ENCODE measurements at regions not wholly inside any gene's neighbourhood (a gene's known extent, or its start where the extent isn't known, plus 50 kb on each side); places are given as distances from the start of the nearest gene placed in this dataset.

GRCh38 chr14:71526388-71526787 is 405.8 kb upstream of the RGS6 start:
- DNase-seq (no peak), ATAC-seq (ENCODE audit: poor library complexity) (no peak)
- intact Hi-C loops (cut with DNase I): no loop called here

GRCh38 chr14:71527838-71528237 is 404.4 kb upstream of the RGS6 start:
- intact Hi-C loops (cut with DNase I): no loop called here
- DNase-seq (no peak), ATAC-seq (ENCODE audit: poor library complexity) (no peak)

DNA sequence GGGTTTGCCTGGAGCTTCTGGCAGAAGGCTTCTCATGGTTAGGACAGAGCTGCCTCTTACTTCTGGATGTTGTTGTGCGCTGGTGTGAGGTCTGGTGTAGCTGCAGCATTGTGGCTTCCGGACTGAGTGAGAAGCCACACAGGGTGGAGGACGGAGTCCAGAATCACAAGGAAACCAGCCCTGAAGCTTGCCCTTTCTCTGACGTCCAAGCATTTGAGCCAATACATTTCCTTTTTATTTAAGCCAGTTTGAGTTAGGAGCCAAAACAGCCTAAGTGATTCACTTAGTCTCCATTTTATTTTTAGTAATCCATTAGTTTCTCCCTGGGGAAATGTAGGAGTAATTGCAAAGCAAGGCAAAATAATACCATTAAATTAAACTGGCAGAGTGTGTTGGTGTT is 402.4 kb upstream of the RGS6 start:
- peak; percentile 43 for DNase-seq

GRCh38 chr14:71532344-71532743 is 399.9 kb upstream of the RGS6 start:
- intact Hi-C loops (cut with DNase I): loop anchor here (10.0 kb wide), 1 partner anchor 208 kb away; the partner anchor contains the start of gene SIPA1L1
- no peak for DNase-seq
- no peak for ATAC-seq (ENCODE audit: poor library complexity)

More for the DNA sequence above, 402.4 kb upstream of the RGS6 start:
- ATAC-seq (ENCODE audit: poor library complexity): no peak
- intact Hi-C loops (cut with DNase I): loop anchor here (10.0 kb wide), 1 partner anchor 205 kb away; the partner anchor contains the start of gene SIPA1L1

DNA sequence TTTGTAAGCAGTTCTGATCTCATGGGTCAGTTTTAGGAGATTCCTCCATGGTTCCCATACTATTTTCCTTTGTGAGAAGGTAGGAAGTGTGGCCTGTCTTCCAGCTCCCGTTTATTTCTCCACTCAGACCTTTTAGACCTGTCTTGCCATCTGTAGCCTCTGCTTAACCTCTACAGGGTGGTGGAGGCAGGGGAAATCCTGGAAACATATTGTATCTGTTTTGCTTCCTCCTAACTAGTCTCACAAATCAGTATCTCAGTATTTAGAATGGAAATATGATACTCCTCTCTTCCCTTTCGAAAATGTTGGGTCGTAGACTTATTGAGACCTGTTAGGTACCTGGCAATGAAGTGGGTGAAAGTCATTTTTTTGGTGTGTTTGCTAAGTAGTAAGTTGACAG is 399.4 kb upstream of the RGS6 start:
- no peak for ATAC-seq (ENCODE audit: poor library complexity)
- no peak for DNase-seq
- intact Hi-C loops (cut with DNase I): loop anchor here (10.0 kb wide), 1 partner anchor 208 kb away; the partner anchor contains the start of gene SIPA1L1

DNA sequence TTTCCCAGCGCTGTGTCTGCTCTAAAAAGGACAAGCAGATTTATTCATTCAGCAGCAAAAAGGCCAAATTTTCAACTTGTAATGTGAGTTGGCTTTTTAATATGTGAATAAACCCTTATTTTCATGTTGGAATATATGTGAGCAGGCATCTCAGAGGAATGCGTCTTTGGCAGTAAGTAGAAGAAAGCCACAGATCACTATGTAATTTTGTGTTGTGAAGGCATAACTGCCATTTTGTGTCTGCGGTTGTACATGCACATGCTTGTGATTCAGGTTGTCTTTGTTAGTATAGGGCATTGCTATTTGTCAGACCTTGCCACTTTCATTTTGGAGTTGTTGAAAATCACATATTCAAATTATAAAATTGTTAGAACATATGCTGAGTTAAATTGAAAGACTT is 398.8 kb upstream of the RGS6 start:
- DNase-seq (no peak), ATAC-seq (ENCODE audit: poor library complexity) (no peak)
- intact Hi-C loops (cut with DNase I): loop anchor here (10.0 kb wide), 1 partner anchor 209 kb away; the partner anchor contains the start of gene SIPA1L1

DNA sequence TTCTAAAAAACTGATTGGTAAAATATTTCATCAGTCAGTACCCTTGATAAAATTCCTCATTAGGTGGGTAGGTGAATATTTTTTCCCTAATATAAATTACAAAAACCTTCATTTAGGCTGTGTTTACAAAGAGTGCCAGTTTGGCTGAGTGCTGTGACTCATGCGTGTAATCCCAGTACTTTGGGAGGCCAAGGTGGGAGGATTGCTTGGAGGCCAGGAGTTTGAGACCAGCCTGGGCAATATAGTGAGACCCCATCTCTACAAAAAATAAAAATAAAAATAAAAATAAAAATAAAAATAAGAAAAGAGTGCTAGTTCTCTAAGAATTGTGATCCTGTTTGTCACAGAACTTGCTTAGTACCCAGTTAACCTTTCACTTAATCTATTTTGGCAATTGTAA is 398.4 kb upstream of the RGS6 start:
- intact Hi-C loops (cut with DNase I): loop anchor here (10.0 kb wide), 1 partner anchor 209 kb away; the partner anchor contains the start of gene SIPA1L1
- ATAC-seq (ENCODE audit: poor library complexity) (no peak), DNase-seq (no peak)

DNA sequence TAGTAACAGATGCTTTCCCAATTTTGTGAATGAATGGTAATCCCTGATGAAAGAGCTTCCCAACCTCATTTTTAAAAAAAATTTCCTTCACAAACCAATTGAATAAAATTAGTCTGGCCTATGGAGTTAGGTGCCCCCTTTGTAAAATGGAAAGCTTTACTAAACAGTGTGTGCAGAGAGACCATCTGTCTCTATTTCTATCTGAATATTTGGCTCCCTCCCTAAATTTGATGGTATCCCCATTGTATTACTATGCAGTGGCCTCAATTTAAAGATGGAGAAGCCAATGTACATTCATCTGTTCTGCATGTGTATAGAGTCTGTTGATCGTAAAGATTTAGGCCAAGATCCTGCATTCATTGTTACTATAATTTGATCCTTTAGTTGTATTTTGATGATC is 397.7 kb upstream of the RGS6 start:
- ATAC-seq (ENCODE audit: poor library complexity): no peak
- DNase-seq: no peak
- intact Hi-C loops (cut with DNase I): loop anchor here (10.0 kb wide), 1 partner anchor 210 kb away; the partner anchor contains the start of gene SIPA1L1

DNA sequence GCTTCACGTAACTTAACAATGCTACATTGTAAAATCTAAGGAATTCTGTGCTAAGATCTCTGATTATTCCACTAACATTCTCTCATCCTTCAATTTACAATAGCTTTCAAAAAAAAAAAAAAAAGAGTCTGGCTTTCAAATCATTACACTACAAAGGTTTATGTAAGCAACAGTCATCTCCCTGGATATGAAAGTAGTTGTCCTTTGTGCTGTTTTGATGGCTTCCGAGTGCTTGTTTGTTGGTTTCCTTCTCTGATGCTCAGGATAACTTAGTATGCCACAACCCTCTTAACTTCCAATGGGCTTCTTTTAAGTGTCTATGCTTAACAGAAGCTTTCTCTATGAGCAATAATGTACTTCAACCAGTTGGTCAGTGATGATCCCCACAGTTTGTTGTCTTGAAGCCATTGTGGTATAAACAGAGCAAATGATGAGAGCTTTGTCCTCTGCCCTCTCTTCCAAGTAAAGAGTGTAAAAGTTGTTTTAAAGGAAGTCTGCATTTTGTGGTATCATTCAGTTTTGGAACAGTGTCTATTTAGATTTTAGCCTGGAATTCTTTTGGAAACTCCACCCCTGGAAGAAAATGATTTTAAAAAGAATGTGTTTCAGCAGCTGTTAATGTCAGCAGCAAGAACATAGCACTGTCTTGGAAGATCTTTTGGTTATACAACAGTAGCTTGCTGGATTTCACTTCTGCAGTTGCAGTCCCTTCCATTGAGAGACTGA is 396.1 kb upstream of the RGS6 start:
- no peak for ATAC-seq (ENCODE audit: poor library complexity)
- DNase-seq: no peak
- intact Hi-C loops (cut with DNase I): loop anchor here (10.0 kb wide), 1 partner anchor 211 kb away; the partner anchor contains the start of gene SIPA1L1

- ATAC-seq (ENCODE audit: poor library complexity): no peak
- intact Hi-C loops (cut with DNase I): loop anchor here (10.0 kb wide), 1 partner anchor 212 kb away; the partner anchor contains the start of gene SIPA1L1
- no peak for DNase-seq
Observed at GRCh38 chr14:71536927-71537772, 395.1 kb upstream of the RGS6 start.

- ATAC-seq (ENCODE audit: poor library complexity) (no peak), DNase-seq (no peak)
- intact Hi-C loops (cut with DNase I): loop anchor here (10.0 kb wide), 1 partner anchor 213 kb away; the partner anchor contains the start of gene SIPA1L1
Observed at GRCh38 chr14:71538288-71538687, 393.9 kb upstream of the RGS6 start.

DNA sequence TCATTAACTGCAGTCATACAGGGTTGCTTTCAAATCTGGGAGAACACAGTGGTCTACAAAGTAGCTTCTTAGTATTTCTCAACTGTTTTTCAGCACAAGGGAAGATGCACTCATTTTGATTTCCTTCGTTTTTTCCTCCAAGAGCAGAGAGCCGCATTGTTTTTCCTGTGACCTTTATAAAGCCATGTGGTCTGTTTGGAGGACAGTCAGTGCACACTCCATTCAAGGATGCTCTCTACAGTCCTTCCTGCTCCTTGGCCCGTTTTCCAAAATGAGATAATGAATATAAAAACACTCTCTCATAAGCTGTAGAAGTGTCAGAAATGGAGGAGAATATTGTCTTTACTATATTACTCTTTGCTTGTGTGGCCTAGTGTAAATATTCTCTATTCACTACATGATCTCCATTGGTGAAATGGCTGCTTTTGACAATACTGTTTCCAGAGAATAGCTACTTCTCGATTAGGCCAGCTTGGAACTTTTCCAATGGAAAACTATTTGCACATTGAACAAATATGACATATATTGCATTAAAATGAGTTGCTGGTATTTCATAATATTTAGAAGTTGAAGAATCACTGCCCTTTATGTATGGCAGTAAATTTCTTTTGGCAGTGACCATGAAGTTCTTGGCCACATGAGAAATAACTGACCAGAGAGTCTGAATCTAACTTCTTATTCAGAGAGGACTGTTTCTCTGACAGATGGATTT is 393.1 kb upstream of the RGS6 start:
- ATAC-seq (ENCODE audit: poor library complexity): no peak
- no peak for DNase-seq
- intact Hi-C loops (cut with DNase I): loop anchor here (10.0 kb wide), 1 partner anchor 214 kb away; the partner anchor contains the start of gene SIPA1L1

DNA sequence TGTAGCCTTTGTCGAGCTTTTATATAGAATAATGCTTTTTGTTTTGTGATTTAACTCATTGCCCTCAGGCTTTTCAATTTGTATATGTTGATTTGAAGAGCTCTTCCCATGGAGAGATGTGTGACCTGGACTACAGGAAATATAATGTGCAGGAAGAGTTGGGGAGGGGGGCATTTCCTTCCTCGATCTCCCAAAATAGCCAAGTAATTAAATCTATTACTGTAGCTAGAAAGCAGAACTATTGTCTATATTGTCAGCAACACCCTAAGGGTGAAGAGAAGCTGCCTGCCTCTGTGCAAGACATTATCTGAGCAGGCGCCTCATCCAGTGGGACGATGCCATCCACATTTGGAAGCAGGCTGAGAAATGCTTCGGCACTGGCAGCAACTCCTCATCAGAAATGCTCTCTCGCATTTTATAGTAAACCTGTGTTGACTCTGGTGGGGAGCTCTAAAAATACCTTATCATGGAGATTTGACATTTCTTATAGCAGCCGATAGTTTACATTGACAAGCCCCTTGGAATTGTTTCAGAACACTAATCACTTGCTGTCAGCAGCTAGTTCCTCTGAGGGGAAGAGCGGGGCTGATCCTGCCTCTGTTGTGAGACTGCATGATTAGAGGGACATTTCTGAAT is 392.5 kb upstream of the RGS6 start:
- DNase-seq (no peak), ATAC-seq (ENCODE audit: poor library complexity) (peak; percentile 80)
- intact Hi-C loops (cut with DNase I): loop anchor here (10.0 kb wide), 1 partner anchor 215 kb away; the partner anchor contains the start of gene SIPA1L1

- ATAC-seq (ENCODE audit: poor library complexity) (no peak), DNase-seq (no peak)
- intact Hi-C loops (cut with DNase I): no loop called here
Observed at GRCh38 chr14:71541271-71541670, 391.0 kb upstream of the RGS6 start.

DNA sequence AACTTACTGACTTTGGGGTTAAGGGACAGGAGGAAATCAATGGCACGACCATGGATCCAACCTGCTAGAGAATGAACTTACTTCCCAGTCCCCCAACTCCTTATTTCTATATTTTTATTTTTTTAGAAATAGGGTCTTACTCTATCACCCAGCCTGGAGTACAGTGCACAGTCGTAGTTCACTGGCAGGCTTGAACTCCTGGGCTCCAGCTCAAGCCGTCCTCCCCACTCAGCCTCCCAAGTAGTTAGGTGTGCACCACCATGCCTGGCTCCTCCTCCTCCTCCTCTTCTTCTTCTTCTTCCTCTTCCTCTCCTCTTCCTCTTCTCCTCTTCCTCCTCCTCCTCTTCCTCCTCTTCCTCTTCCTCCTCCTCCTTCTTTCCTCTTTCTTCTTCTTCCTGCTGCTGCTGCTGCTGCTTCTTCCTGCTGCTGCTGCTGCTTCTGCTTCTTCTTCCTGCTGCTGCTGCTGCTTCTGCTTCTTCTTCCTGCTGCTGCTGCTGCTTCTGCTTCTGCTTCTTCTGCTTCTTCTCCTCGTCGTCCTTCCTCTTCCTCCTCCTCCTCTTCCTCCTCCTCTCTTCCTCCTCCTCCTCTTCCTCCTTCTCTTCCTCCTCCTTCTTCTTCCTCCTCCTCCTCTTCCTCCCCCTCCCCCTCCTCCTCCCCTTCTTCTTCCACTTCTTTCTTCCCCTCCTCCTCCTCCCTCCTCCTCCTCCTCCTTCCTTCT is 390.1 kb upstream of the RGS6 start:
- no peak for DNase-seq
- intact Hi-C loops (cut with DNase I): no loop called here
- no peak for ATAC-seq (ENCODE audit: poor library complexity)

GRCh38 chr14:71549421-71550050 is 382.7 kb upstream of the RGS6 start:
- intact Hi-C loops (cut with DNase I): no loop called here
- no peak for DNase-seq
- no peak for ATAC-seq (ENCODE audit: poor library complexity)

GRCh38 chr14:71550367-71550766 is 381.9 kb upstream of the RGS6 start:
- intact Hi-C loops (cut with DNase I): no loop called here
- ATAC-seq (ENCODE audit: poor library complexity): no peak

More at GRCh38 chr14:71550367-71550766, 381.9 kb upstream of the RGS6 start:
- DNase-seq: no peak

Measured in Right ventricle myocardium superior (tissue), 1 donor.